GM12878 (cell line): ENCODE measurements at regions not wholly inside any gene's neighbourhood (a gene's known extent, or its start where the extent isn't known, plus 50 kb on each side); places are given as distances from the start of the nearest gene placed in this dataset.

Experiments used
- ATAC-seq: fragments of 200-7000 bp; cut with Tn5 transposase; 3 replicates; pipeline ENCODE4 v1.9.1; 2020; ENCODE audit warnings: mild to moderate bottlenecking, moderate library complexity
- BruUV-seq: library from RNA; stranded (reverse); fragments of 400-500 nt; replicated peaks from 2 replicates; lab custom pipeline; 2021; lab: Mats Ljungman, UMichigan
- CTCF ChIA-PET: fragments of 300-600 bp; sonication (Branson Sonifier 250); formaldehyde crosslinking; extraction: SDS; loops from one replicate; lab custom pipeline; 2021; ENCODE audit warnings: inconsistent platforms; lab: Yijun Ruan, JAX
- POLR2A ChIA-PET: fragments of 350-600 bp; formaldehyde crosslinking; extraction: SDS; loops from one replicate; lab custom pipeline; 2021; ENCODE audit warnings: inconsistent platforms; lab: Charles Lee
- RAD21 ChIA-PET: fragments of 300-600 bp; sonication (Branson Sonifier 250); formaldehyde crosslinking; loops from one replicate; lab custom pipeline; 2023; ENCODE audit warnings: antibody characterized with exemption; ENCODE audit not compliant: unreplicated experiment; lab: Charles Lee
- SMC1A ChIA-PET: fragments of 300-600 bp; sonication (Branson Sonifier 250); formaldehyde crosslinking; loops from one replicate; lab custom pipeline; 2023; ENCODE audit not compliant: unreplicated experiment, uncharacterized antibody; lab: Charles Lee
- DNase-seq: peaks from one replicate; pipeline ENCODE4 v3.0.0-alpha.2; 2011; ENCODE audit warnings: low read depth, low spot score
- FAIRE-seq: peaks from 3 replicates; lab custom pipeline; 2011; peaks lifted over from hg19 to GRCh38; lab: Jason Lieb, UNC
- H2AFZ ChIP-seq: 2 replicates; pipeline ENCODE4 v1.6.0; 2011; ENCODE audit warnings: low read depth, low read length, control low read depth; ENCODE audit not compliant: control insufficient read depth
- H3K27ac ChIP-seq: 2 replicates; pipeline ENCODE4 v1.5.1; 2011; ENCODE audit warnings: control low read depth; ENCODE audit not compliant: control insufficient read depth, insufficient read depth
- H3K27me3 ChIP-seq, 2 experiments: replicated peaks in 1 of 2; 2 replicates each; pipeline versions ENCODE4 v1.6.0 to v1.6.1; 2011; ENCODE audit warnings: low read length in 1 of 2; ENCODE audit not compliant: control insufficient read depth in 2 of 2, insufficient read depth in 2 of 2
- H3K36me3 ChIP-seq, 2 experiments: 2 replicates each; pipeline ENCODE4 v1.5.1; 2011; ENCODE audit warnings: low read length in 1 of 2; ENCODE audit not compliant: control insufficient read depth in 2 of 2, insufficient read depth in 2 of 2
- H3K4me1 ChIP-seq: 2 replicates; pipeline ENCODE4 v1.6.1; 2011; ENCODE audit warnings: mild to moderate bottlenecking, low read length, moderate library complexity, mixed read lengths; ENCODE audit not compliant: control insufficient read depth, insufficient read depth
- H3K4me2 ChIP-seq: 2 replicates; pipeline ENCODE4 v1.6.0; 2011; ENCODE audit warnings: control low read depth; ENCODE audit not compliant: control insufficient read depth, insufficient read depth
- H3K4me3 ChIP-seq: fragments of 200-600 bp; sonication (generic); 2 replicates; pipeline ENCODE4 v1.5.1; 2016
- H3K79me2 ChIP-seq: 2 replicates; pipeline ENCODE4 v1.6.0; 2011; ENCODE audit warnings: low read length; ENCODE audit not compliant: control insufficient read depth, insufficient read depth
- H3K9ac ChIP-seq: 2 replicates; pipeline ENCODE4 v1.8.0; 2011; ENCODE audit warnings: low read length, control low read depth, mixed read lengths; ENCODE audit not compliant: control insufficient read depth, insufficient read depth
- H3K9me3 ChIP-seq: replicated peaks from 3 replicates; pipeline ENCODE4 v1.5.1; 2011; ENCODE audit warnings: mild to moderate bottlenecking, low read length; ENCODE audit not compliant: control insufficient read depth, insufficient read depth
- H4K20me1 ChIP-seq: 2 replicates; pipeline ENCODE4 v1.6.0; 2011; ENCODE audit not compliant: control insufficient read depth, insufficient read depth
- BACH1 ChIP-seq: fragments of 450-650 bp; IDR thresholded peaks from 2 replicates; pipeline ENCODE4 v1.6.1; 2017; ENCODE audit warnings: mild to moderate bottlenecking, borderline replicate concordance
- CBFB ChIP-seq: IDR thresholded peaks from 2 replicates; pipeline ENCODE4 v1.6.1; 2016; ENCODE audit warnings: antibody characterized with exemption, low read depth
- CHD2 ChIP-seq: IDR thresholded peaks from 2 replicates; pipeline ENCODE4 v1.6.1; 2011; ENCODE audit warnings: low read depth, low read length, improper control_type of control experiment, borderline replicate concordance
- ETV6 ChIP-seq, 2 experiments: fragments of 450-650 bp in 1 of 2; IDR thresholded peaks in 1 of 2; conservative IDR thresholded peaks in 1 of 2; 2 replicates each; pipeline ENCODE4 v1.6.1; 2014; ENCODE audit warnings: antibody characterized with exemption in 1 of 2, borderline replicate concordance in 1 of 2, low read depth in 1 of 2, mild to moderate bottlenecking in 1 of 2, moderate library complexity in 1 of 2
- JUND ChIP-seq: IDR thresholded peaks from 2 replicates; pipeline ENCODE4 v1.6.1; 2012; ENCODE audit warnings: low read depth, mild to moderate bottlenecking, low read length, improper control_type of control experiment, moderate library complexity
- SMC3 ChIP-seq: IDR thresholded peaks from 2 replicates; pipeline ENCODE4 v1.6.1; 2011; ENCODE audit warnings: low read length, improper control_type of control experiment, borderline replicate concordance
- STAT3 ChIP-seq: IDR thresholded peaks from 2 replicates; pipeline ENCODE4 v1.6.1; 2011; ENCODE audit warnings: low read depth, low read length, improper control_type of control experiment
- TCF3 ChIP-seq: IDR thresholded peaks from 2 replicates; pipeline ENCODE4 v1.6.1; 2012; ENCODE audit warnings: low read depth, mild to moderate bottlenecking, low read length, borderline replicate concordance; ENCODE audit not compliant: insufficient read depth
- WGBS: methylation state at CpG from one replicate; pipeline ENCODE4 v1.1.6; 2016; ENCODE audit warnings: low lambda C conversion rate; ENCODE audit not compliant: insufficient replicate concordance, insufficient coverage; ENCODE audit errors: missing lambda C conversion rate; 5-methylcytosine and 5-hydroxymethylcytosine counted together
- in situ Hi-C: fragments of 300-500 bp; cut with MboI; formaldehyde crosslinking; loops from 9 replicates; pipeline ENCODE4 v1.14.3; 2018; ENCODE audit warnings: mixed read lengths
- intact Hi-C: fragments of 100-400 bp; cut with micrococcal nuclease; formaldehyde crosslinking; loops from one replicate; pipeline ENCODE4 v1.14.2; 2022; ENCODE audit not compliant: unreplicated experiment
- TF ChIP-seq, protein P1 (sequence below): fragments of 150-350 bp; IDR thresholded peaks from 2 replicates; pipeline ENCODE4 v1.6.1; 2016; ENCODE audit warnings: low read depth, low read length

GRCh38 chr5:57841676-57842363 lies 359.2 kb upstream of the ACTBL2 start:
- no peak overlapping the region for H3K4me3 ChIP-seq
- in situ Hi-C loops = no loop called here
- 9% methylated on average over 5 of the region's 5 CpGs for WGBS
- no peaks in the 10 kb centered on the region for H3K27me3 ChIP-seq
- no peak for TF ChIP-seq BACH1
- TF ChIP-seq TCF3 = no peak
- TF ChIP-seq CHD2 = no peak
- TF ChIP-seq CBFB = no peak
- TF ChIP-seq, protein P1, sequence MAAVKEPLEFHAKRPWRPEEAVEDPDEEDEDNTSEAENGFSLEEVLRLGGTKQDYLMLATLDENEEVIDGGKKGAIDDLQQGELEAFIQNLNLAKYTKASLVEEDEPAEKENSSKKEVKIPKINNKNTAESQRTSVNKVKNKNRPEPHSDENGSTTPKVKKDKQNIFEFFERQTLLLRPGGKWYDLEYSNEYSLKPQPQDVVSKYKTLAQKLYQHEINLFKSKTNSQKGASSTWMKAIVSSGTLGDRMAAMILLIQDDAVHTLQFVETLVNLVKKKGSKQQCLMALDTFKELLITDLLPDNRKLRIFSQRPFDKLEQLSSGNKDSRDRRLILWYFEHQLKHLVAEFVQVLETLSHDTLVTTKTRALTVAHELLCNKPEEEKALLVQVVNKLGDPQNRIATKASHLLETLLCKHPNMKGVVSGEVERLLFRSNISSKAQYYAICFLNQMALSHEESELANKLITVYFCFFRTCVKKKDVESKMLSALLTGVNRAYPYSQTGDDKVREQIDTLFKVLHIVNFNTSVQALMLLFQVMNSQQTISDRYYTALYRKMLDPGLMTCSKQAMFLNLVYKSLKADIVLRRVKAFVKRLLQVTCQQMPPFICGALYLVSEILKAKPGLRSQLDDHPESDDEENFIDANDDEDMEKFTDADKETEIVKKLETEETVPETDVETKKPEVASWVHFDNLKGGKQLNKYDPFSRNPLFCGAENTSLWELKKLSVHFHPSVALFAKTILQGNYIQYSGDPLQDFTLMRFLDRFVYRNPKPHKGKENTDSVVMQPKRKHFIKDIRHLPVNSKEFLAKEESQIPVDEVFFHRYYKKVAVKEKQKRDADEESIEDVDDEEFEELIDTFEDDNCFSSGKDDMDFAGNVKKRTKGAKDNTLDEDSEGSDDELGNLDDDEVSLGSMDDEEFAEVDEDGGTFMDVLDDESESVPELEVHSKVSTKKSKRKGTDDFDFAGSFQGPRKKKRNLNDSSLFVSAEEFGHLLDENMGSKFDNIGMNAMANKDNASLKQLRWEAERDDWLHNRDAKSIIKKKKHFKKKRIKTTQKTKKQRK = no peak
- TF ChIP-seq JUND = no peak
- TF ChIP-seq SMC3 = no peak
- no peak for TF ChIP-seq ETV6 (conservative IDR thresholded peaks at IDR 0.05 in 1 of 2, IDR thresholded peaks at IDR 0.05 in 1 of 2; ENCODE audit: borderline replicate concordance in 1 of 2, low read depth in 1 of 2)
- no peak for TF ChIP-seq STAT3
- no peaks in the 10 kb centered on the region for H3K36me3 ChIP-seq
- intact Hi-C loops = no loop called here
- CTCF ChIA-PET = no interaction called here
- no peak overlapping the region for H3K27ac ChIP-seq
- no peak overlapping the region for H3K4me2 ChIP-seq
- H3K9me3 ChIP-seq = no peaks in the 10 kb centered on the region
- POLR2A ChIA-PET = no interaction called here
- RAD21 ChIA-PET = no interaction called here
- no TSS peak for BruUV-seq
- DNase-seq (no peak), ATAC-seq (no peak), FAIRE-seq (no peak)
- no peaks in the 10 kb centered on the region for H4K20me1 ChIP-seq
- H3K9ac ChIP-seq = no peak overlapping the region
- H2AFZ ChIP-seq = no peak overlapping the region
- H3K4me1 ChIP-seq = no peaks in the 10 kb centered on the region
- SMC1A ChIA-PET = no interaction called here
- H3K79me2 ChIP-seq = no peaks in the 10 kb centered on the region
